ENCODE measurements at regions not wholly inside any gene's neighbourhood (a gene's known extent, or its start where the extent isn't known, plus 50 kb on each side); places are given as distances from the start of the nearest gene placed in this dataset.

GRCh38 chr2:51335087-51336058 is 303.4 kb upstream of the NRXN1 start:
- Histone ChIP-seq H3K4me1 (no peaks in the 10 kb centered on the region), H3K9ac (no peak overlapping the region), H2AFZ (no peak overlapping the region), H3K27ac (no peak overlapping the region), H3K4me2 (ENCODE audit: low read length) (no peak overlapping the region), H3K4me3 (ENCODE audit: low read depth, low read length) (no peak overlapping the region), H3K9me3 (ENCODE audit: control insufficient read depth, low read length) (no peaks in the 10 kb centered on the region), H3K36me3 (ENCODE audit: control insufficient read depth, insufficient read depth, low read length) (no peaks in the 10 kb centered on the region), H3K27me3 (ENCODE audit: control insufficient read depth, insufficient read depth, low read length) (no peaks in the 10 kb centered on the region), H3K79me2 (no peaks in the 10 kb centered on the region)
- no peak for TF ChIP-seq CTCF (IDR thresholded peaks at IDR 0.05)

GRCh38 chr2:51329512-51329911 is 297.6 kb upstream of the NRXN1 start:
- no peak overlapping the region for H2AFZ ChIP-seq
- H3K79me2 ChIP-seq: no peaks in the 10 kb centered on the region
- TF ChIP-seq CTCF (IDR thresholded peaks at IDR 0.05): no peak
- no peaks in the 10 kb centered on the region for H3K4me1 ChIP-seq
- no peak overlapping the region for H3K4me3 ChIP-seq (ENCODE audit: low read depth, low read length)
- no peak overlapping the region for H3K4me2 ChIP-seq (ENCODE audit: low read length)
- no peaks in the 10 kb centered on the region for H3K9me3 ChIP-seq (ENCODE audit: control insufficient read depth, low read length)
- H3K9ac ChIP-seq: no peak overlapping the region
- H3K27ac ChIP-seq: no peak overlapping the region
- no peaks in the 10 kb centered on the region for H3K27me3 ChIP-seq (ENCODE audit: control insufficient read depth, insufficient read depth, low read length)
- no peaks in the 10 kb centered on the region for H3K36me3 ChIP-seq (ENCODE audit: control insufficient read depth, insufficient read depth, low read length)

- Histone ChIP-seq H3K9ac (no peak overlapping the region), H3K4me1 (no peaks in the 10 kb centered on the region), H3K4me2 (ENCODE audit: low read length) (no peak overlapping the region), H3K9me3 (ENCODE audit: control insufficient read depth, low read length) (no peaks in the 10 kb centered on the region), H3K4me3 (ENCODE audit: low read depth, low read length) (no peak overlapping the region), H3K27me3 (ENCODE audit: control insufficient read depth, insufficient read depth, low read length) (no peaks in the 10 kb centered on the region), H3K36me3 (ENCODE audit: control insufficient read depth, insufficient read depth, low read length) (no peaks in the 10 kb centered on the region), H2AFZ (no peak overlapping the region), H3K79me2 (no peaks in the 10 kb centered on the region), H3K27ac (no peak overlapping the region)
- TF ChIP-seq CTCF (IDR thresholded peaks at IDR 0.05): no peak
Measured at GRCh38 chr2:51324051-51324450, 292.1 kb upstream of the NRXN1 start.

- Histone ChIP-seq H3K4me1 (no peaks in the 10 kb centered on the region), H3K9me3 (ENCODE audit: control insufficient read depth, low read length) (no peaks in the 10 kb centered on the region), H3K27me3 (ENCODE audit: control insufficient read depth, insufficient read depth, low read length) (no peaks in the 10 kb centered on the region), H3K36me3 (ENCODE audit: control insufficient read depth, insufficient read depth, low read length) (no peaks in the 10 kb centered on the region), H2AFZ (no peak overlapping the region), H3K4me2 (ENCODE audit: low read length) (no peak overlapping the region), H3K4me3 (ENCODE audit: low read depth, low read length) (no peak overlapping the region), H3K79me2 (no peaks in the 10 kb centered on the region), H3K9ac (no peak overlapping the region), H3K27ac (no peak overlapping the region)
- no peak for TF ChIP-seq CTCF (IDR thresholded peaks at IDR 0.05)
Measured at GRCh38 chr2:51322613-51323012, 290.7 kb upstream of the NRXN1 start.

- no peak overlapping the region for H3K4me2 ChIP-seq (ENCODE audit: low read length)
- H3K4me3 ChIP-seq (ENCODE audit: low read depth, low read length): no peak overlapping the region
- TF ChIP-seq CTCF (IDR thresholded peaks at IDR 0.05): no peak
- H3K27me3 ChIP-seq (ENCODE audit: control insufficient read depth, insufficient read depth, low read length): no peaks in the 10 kb centered on the region
- no peaks in the 10 kb centered on the region for H3K36me3 ChIP-seq (ENCODE audit: control insufficient read depth, insufficient read depth, low read length)
- no peaks in the 10 kb centered on the region for H3K9me3 ChIP-seq (ENCODE audit: control insufficient read depth, low read length)
- no peaks in the 10 kb centered on the region for H3K79me2 ChIP-seq
- H2AFZ ChIP-seq: no peak overlapping the region
- no peak overlapping the region for H3K9ac ChIP-seq
- H3K27ac ChIP-seq: no peak overlapping the region
- H3K4me1 ChIP-seq: no peaks in the 10 kb centered on the region
Measured at GRCh38 chr2:51304311-51304710, 272.4 kb upstream of the NRXN1 start.

Measured in parathyroid adenoma (tissue), 2 donors.